Stimulated activated CD4-positive, alpha-beta T cell treated with anti-CD3 and anti-CD28 coated beads, Interleukin-15, amount 100 ng/mL, for 24 hours (primary cell): ENCODE measurements at regions not wholly inside any gene's neighbourhood (a gene's known extent, or its start where the extent isn't known, plus 50 kb on each side); places are given as distances from the start of the nearest gene placed in this dataset.

Experiments
- DNase-seq: peaks from one replicate; pipeline ENCODE4 v3.0.0-alpha.2; 2020

DNA sequence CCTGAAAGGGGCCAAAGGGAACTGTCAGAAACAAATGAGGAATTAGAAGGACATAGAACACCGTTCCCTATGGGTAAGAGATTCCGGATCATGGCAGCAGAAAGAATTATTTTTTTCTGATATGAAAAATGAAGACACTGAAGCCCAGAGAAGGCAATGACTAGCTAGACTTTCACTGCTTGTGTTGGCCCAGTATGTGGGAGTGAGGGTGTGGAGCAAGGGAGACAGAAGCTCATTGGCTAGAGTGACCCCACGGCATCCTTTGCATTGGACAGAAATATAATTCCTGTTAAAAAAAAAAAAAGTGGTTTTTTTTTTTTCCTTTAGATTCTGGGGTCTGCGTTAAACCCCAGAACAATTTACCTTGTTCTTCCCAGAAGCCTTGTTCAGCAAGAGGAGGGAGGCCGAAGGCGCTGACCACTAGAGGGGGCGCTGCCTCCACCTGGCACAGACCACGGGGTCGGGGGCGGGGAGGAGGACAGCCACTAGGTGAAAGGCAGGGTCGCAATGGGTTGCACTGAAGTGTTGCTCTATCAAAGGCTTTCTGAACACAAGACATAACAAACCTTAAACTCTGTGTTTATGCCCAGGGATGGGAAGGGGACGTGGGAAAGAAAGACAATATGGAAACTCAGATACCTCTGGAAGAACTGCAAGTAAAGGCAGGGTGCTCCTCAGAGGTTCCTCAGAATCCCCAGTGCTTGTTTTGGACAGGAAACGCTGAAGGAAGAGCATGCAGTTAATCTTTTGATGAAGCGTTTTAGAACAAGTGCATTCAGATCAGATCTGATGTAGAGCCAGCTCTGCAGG lies 156.8 kb downstream of the KCNA5 start:
- peak; percentile 55 for DNase-seq

DNA sequence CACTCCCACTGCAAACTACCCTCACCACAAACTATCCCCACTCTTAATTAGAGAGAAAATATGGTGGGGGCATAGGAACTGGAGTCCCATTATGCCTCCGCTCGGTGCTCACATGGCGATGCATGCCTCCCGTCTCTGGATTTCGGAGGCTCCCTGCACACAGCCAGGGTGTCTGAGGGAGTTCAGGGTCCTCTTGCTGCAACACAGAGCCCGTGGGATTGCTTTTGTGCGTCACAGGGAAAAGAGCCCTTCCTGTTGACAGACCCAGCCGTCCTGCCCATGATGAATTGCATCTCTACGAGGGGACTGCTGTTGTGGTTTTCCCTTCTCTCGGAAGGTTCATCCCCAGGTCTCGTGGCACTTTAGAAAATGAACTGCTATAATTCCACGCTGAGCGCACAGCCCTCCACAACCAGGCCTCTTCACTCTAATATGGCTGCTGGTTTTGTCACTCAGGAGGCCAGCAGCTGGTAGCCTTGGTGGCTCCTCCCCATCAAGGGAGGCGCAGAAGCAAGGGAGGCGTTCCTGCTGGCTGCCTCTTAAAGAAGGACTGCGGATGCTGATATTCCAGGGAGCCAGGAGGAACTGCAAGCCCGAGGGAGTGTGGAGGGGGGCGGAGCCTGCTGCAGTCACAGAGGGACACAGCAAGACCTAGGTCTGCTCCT lies 158.0 kb downstream of the KCNA5 start:
- DNase-seq, result no peak

DNA sequence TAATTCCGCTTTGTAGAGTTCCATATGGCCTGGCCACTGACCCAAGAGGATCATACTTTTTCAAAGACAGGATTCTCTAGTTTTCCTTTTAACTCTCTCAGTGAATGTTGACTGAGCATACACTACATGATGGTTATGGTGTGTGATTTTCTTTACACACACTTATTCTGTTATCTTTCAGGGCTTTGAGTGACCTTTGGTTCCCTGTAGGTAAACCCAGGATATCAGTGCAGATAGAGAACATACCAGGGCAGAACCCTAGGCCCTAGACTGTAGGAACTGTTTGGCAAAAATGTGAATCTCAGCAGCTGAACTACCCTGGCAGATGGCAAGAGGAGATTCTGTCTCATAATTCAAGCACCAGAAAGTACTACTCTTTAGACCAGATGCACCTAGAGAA lies 159.6 kb downstream of the KCNA5 start:
- DNase-seq, result no peak

DNA sequence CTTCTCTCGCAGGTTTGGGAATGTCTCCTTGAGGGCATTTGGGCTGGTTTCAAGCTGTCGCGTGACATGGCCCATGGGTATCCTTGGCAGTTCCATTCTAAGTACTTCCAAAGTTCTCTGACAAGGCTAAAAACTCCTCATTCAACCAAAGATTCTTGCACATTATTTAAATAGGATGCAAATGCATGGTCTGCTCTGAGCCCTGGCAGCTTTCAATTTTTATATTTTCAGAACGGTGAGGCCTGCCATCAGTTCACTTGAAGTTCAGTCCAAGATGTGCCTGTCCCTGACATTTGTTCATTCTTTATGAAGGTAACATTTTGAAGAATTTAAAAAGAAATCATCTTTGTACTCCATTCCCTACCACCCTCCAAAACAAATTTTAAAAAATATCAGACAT lies 160.0 kb downstream of the KCNA5 start:
- DNase-seq, result no peak

DNA sequence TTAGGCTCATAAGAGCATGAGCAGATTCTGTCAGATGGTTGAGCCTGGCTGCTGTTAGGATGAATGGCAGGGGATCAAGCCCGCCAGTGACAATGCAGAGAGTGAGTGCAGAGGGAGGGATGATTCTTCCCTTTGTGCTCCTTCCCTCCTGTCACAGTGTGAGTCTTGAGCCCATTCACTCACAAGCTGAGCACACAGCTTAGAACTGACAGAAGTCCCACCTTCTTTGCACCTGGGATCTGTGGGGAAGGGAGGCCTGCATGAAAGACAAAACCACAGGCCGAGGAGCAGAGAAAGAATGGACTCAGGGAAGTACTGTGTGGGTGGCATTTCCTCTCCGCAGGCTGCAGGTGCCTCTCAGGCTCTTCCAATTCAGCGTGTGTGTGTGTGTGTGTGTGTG lies 160.6 kb downstream of the KCNA5 start:
- no peak for DNase-seq

DNA sequence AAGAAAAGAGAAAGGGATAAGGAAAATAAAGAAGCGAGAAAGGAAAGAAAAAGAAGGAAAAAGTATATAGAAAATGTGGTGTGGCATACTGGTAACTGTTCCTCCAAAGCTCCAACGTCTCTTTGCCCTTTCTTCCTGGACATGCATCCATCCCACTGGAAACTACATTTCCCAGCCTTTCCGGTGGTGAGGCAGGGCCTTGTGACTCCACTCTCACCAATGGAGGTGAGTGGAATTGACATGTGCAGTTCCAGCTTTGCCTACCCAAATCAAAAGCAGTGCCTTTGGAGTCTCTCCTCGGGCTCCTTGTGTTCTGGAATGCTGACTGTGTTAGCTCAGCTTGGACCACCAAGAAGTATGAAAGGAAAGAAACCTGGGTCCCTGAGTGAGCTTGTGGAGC lies 161.2 kb downstream of the KCNA5 start:
- DNase-seq, result no peak

DNA sequence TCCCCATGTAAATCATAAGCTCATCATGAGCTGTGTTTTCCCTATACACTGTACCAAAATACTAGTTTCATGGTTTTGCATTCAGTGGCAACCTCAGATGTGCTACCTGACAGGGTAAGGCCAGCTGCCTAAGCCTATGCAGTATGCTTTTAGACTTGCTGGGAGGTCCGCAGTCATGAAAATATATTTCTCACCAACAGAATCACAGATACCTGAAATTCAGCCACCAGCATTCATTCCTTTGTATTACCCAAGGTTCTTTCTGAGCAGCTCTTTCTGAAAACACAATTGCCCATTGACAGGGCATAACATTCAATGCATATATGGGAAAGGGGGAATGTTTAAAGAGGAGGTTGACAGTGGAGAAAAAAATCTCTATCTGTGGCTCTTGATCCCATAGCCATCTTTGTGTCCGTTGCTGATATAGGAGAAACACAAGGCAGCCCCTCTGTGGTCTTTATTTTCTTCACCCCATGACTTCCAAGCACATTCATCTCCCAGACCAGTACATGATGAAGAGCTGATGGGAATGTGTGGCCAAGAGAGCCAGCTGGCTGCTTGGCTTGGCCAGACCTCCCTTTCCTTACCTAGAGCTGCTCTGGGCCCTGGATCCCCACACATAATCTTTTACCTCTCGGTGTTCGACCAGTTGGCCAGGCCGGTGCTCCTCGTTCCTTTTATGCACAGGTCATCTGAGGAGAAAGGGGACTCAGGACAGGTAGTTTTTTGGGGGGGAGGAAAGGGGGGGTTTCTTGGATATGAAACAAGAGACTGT lies 162.9 kb downstream of the KCNA5 start:
- DNase-seq, result no peak

DNA sequence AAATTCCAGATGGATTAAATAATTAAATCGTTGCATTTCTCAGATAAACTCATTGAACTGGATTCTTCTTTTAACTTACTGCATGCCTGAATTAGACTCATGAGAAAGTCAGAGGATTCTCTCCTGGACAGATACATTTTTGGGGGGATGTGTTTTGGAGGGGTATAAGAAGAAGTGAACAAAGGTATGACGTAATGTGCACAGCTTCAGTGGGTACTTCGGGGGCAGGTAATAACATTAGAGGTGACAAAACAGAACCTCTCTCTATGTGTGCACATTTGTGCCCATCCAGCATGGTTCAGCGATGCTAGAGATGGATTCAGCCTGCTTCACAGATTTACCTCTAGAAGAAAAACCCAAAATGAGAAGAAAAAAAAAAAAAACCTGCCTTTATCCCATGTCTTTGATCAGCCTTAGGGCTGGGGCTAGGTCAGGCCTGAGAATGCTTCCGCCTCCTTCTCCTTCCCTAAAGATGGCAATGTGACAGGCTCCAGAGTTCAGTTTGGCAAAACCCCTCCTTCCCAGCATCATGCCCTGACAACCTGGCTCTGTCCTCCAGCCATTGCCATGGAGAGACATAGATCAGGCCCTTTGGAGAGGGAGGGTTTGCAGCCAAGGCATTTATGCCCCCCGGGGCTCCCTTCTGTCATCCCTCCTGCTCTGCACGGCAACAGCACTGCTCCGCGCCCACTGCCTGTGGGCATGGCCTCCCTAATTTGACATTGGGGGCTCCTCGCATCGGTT lies 166.7 kb downstream of the KCNA5 start:
- no peak for DNase-seq

DNA sequence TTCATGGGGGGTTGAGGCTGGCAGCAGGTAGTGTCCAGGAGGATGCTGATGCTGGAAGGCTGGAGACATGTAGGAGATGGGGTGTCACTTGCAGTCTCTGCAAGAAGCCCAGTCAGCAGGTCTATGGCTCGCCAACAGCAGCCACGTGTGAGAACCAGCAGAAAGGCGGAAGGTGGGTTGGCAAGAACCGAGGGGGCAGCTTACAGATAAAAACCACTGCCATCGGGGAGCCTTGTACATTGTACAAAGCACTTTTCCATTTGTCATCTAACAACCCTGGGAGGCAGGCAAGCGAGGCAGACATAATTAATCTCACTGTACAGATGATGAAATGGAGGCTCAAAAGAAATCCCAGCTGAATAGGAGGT lies 167.2 kb downstream of the KCNA5 start:
- DNase-seq, result no peak

DNA sequence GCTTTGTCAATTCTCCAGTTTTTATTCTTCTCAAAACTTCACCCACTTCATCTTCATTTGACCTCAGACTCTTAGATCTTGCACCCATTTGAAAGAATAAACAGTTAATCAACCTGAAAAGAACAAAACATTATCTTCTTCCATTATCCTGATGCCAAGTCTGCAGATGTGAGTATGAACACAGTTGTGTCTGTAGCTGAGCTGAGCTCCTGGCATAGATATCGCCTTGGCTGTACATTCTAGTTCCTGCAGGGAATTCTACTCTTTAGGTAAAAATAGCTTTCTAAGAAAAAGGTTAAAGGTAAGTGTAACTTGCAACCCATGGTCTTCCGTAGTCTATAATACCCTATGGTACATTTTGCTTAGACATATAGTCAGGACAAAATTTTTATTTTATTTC lies 169.7 kb downstream of the KCNA5 start:
- no peak for DNase-seq

DNA sequence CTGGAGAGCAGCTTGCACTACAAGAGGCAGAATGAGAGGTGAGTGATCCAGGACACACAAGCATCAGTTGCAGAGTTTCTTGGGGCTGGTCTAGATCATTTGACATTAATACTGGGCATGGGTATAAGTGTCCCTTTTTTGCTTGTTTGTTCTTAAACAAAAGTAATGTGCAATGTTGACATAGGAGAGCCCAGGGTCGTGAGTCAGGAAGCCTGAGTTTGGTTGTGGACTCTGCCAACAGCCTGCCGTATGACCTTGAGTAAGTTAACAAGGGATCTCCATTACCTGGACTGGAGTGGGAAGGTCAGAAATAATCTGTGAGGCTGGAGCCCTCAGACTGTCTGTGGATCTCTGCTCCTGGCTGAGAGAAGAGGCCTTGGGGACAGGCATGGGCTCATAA lies 170.3 kb downstream of the KCNA5 start:
- DNase-seq, result no peak

DNA sequence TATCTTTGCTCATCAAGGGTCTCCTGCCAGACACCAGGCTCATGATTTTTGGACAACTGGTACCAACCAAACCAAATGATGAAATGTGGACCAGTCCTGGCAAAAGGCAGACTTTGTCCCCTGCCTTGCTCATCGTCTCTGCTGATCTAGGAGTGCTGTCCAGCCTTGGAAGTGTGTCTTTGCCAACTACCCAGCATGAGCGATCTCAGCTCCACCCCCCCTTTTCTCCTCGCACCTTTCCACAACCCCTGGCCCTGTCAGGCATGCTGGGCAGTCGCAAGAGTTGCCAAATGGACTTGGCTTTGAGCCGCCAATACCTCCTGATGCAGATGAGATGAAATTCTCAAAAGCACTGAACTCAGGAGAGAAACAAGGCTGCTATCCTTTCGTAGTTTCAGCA lies 174.3 kb downstream of the KCNA5 start:
- no peak for DNase-seq

DNA sequence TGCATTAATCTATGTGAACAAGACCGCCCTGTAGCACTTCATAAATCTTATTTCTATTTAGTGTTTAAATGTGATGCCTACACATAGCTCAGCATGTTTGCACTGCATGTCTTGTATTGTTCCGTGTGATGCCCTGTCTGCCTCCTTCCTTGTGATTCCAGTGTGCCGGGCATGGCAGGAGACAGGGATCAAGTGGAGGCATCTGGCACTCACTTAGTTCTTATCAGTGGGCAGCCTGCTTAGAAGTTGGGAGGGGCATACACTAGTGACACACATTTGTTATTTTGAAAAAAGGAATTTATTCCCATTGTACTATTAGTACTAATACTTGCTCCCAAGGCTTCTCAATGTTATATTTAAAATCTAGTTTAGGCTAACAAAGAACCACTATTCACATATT lies 176.4 kb downstream of the KCNA5 start:
- DNase-seq, result no peak

DNA sequence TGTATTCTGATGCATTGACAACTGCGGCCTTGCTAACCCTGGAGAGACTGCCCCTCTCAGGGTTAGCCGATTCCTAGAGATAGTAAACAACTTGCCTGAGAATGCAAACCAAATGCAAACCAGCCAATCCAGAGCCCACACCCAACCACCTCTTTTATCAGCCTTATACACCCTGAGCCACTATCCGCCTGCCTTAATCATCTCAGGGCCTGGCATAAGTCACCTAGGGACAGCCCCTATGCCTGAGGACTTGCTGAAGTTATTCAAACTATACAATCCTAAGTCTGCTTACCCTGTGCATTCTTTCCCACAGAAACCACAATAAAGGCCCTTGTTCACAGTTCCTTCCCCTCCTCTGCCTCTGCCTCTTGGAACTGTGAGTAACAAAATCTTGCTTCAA lies 177.2 kb downstream of the KCNA5 start:
- peak; percentile 49 for DNase-seq

DNA sequence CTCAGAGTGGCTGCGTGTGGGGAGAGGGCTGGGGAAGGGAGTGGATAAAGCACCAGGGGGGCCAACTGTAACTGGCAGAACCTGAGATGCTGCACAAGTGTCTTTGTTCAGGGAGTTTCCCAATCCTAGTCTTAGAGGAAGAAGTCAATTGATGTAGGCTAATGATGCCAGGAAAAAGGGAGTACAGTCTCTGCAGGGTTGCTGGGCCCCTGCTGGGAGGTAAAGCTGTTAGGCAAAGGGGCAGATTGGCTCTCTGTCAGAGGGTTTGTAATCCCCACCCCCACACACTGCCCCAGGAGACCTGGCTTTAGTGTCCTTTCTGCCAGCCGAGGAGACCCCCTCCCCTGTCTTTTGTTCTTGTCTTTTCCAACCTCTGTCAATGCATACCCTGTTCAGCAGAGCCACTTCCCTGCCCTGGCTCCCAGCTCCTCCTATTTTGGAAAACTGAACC lies 178.4 kb downstream of the KCNA5 start:
- no peak for DNase-seq

DNA sequence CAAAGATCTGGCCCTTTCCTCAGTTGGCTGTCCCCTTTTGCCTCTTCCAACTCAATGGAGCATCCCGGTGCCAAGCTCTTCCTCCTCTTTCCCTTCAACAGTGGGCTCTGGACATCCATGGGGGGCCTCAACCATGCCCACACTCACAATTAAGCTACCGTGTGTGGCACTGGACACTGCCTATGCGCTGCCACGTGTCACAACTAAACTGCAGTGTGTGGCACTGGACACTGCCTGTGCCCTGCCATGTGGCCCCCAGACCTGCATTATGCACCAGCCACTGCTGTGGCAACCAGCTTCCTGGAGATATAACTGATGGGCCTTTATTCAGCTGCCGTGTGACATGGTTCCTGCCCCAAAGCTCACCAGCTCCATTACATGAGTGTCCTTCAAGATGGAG lies 179.1 kb downstream of the KCNA5 start:
- DNase-seq, result no peak

DNA sequence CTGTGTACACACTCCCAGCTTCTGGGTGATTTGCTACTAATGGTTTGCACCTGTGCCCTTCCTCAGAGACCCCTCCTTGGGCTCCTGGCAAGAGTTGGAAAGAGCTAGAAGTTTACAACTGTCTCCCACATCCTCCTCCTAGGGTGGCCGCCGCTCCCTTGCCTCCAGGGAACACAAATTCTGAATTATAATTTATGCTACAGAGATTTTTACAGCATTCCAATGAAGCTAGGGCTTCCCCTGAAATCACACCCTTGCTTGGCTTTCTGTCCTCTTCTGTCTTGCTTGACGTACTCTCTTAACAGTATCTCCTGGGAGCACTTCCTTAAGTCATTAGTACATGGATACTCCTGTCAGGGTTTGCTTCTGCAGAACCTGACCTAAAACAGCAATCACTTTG lies 180.2 kb downstream of the KCNA5 start:
- no peak for DNase-seq

DNA sequence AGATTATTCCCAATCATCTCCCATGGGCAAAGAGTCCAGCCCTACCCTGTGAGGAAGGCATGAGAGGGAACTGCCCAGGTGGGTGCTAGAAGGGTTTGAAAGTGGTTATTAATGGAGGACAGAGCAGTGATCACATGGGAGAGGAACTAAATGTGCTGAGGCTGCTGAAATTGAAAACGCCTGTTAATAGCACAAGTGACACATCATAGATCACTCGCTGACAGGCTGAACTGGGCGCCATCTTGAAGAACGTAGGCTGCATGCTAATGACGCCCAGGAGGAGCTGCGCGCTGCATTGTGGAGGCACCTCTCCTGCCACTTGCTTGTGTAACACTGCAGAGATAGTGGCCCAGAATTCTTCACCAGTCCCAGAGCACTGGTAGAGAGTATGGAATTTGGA lies 182.9 kb downstream of the KCNA5 start:
- no peak for DNase-seq

DNA sequence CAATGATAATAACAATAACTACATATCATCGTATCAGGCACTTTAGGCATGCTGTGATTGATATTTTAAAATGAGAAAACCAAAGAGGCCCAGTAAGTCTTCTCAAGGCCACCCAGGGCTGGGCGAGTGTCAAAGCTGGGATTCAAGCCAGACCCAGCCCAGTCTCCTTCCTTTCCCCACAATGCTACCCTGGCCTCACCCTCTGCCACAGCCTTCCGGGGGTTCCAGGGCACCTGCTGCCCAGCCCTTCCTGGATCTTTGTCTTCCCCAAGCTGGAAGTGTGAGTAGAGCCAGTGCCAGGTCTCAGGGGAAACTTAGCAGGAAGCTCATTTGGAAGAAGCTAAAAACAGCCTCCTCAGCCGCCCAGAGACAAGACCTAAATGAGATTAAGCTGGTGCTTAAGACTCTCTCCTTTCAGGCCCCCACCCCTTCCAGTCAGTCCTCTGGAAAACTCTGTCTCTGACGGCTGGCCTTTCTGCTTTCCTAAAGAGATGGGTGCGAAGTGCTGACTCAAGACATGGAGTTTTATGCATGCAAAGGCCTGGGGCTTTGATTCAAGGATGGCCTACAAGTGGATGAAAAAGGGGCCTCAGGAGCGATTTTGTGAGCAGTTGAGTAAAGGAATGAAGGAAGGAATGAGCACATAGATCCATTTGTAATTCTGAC lies 184.2 kb downstream of the KCNA5 start:
- no peak for DNase-seq

DNA sequence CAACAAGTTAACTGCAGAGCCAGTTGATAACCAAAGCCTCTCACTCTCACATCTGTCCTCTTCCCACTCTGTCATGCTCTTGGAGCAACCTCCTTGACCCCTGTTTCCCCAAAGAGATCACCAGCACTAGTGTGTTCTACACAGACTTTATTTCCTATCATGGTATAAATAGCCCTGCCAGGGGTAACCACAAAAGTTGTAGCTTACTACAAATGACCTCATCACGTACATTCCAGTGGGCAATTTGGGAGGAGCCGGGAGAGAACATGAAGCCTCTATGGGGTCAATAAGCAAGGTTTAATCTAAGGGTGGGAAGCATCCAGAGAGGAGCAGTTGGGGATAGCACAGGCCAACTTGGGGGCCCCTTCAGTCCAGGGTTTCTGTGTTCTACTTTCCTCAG lies 186.5 kb downstream of the KCNA5 start:
- DNase-seq, result no peak

DNA sequence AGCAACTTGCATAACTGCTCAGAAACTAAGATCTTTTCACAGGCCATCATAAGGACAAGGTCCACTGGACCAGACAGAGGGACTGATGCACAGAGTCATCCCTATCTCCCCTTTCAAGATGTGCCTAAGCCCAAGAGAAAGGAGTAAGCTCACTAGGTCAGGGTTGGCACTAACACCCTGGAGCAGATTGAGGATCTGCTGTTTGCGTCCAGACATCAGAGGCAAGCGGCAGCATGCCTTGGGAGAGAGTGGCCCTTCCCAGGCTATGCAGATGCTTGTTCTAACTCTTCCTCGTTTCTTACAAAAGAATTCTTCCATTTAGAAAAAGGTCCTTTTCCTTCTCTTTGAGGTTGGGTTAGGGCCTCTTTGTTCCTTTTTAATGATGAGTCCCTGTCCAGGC lies 187.2 kb downstream of the KCNA5 start:
- DNase-seq, result no peak

DNA sequence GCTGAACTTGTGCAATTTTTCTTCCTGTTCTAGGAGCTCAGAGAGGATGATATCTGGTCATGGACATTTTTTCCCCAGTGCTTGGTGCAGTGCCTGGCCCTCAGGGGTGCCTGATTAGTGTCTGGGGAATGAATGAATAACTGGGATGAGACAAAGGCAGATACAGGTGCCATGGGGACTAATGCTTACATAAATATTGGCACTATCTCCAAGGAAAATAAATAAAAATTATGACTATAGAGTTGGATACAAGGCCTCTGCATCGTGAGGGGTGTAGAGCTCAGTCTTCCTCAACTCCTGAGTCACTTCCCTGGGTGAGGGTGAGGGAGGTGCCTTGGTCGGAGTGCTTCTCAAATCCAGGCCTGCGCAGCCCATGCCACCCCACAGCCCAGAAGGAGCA lies 188.6 kb downstream of the KCNA5 start:
- DNase-seq, result no peak
